ENCODE measurements at regions not wholly inside any gene's neighbourhood (a gene's known extent, or its start where the extent isn't known, plus 50 kb on each side); places are given as distances from the start of the nearest gene placed in this dataset.

- no peak for DNase-seq
Measured at GRCh38 chr5:175808711-175809110, 62.7 kb upstream of the CPLX2 start.

DNA sequence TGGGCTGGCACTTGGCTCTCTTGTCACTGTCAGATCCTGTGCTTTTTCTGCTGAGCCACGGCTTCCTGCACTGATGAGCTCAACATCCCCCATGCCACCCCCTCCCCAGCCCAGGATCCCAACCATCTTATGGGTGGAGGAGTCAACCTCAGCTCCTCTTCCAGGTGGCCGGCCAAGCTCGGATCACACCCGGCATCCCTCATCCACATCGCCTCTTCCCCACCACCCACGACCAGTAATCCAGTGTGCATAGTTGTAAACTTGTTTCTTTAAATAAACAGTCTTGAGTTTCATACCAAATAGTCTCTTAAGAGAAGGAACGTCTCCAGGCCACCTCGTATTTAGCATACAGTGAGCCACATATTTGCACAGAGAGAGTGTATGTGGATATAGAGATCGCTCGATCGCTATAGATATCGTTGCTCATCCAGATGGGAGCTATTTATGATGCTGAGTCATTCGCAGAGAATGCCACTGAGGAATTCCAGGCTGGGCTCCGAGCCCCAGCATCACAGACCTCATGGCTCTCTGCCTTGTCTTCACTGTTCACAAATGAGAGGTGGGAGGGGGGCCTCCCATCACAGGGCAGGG lies 61.8 kb upstream of the CPLX2 start:
- DNase-seq = no peak

DNA sequence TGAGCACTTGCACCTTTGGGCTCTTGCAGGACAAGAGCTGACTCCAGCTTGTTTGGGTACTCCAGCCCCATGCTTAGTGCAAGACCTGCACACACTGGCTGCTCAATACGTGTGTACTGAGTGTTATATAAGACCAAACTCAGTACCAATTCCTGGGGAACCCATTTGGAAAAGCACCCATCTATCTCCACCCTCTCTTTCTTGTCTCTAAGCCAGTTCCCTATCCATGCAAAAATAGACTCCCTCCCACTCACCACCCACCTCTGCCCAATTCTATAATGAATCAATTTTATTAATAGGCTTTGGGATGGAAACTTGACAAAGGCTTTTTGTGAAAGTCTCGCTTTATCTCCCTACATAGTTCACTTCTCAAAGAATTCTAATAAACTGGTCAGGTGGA lies 60.9 kb upstream of the CPLX2 start:
- DNase-seq = no peak

- no peak for DNase-seq
Measured at GRCh38 chr5:175811589-175811988, 59.8 kb upstream of the CPLX2 start.

DNA sequence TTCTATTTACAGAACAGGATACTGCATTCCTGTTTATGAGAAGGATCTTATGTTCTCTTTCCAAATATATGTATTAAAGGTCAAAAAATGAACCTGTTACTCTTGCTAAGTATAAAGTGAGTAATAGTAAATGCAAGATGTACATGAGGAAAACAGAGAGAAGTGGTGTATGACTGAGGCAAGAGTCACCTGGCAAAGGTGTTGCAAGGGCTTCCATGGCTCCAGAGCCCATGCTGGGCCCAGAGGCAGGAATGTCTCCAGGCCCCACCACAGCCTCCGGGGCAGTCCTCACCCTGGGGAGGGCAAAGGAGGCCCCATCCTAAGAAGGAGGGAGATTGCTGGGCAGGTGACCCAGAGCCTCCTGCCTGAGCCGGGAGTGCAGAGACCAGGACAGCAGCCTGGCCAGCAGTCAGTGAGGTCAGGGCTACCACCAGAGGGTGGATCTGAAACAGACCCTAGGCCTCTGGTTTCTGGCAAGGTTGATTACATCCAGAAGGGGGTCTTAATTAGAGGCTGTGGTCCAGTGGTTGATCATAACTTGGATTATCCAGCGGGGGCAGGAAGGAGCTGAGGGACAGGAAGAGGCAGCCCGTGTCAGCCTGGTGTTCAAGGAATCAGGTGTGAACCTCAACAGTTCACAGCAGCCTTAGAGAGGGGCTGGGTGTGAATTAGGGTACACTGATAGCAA lies 57.3 kb upstream of the CPLX2 start:
- no peak for DNase-seq

DNA sequence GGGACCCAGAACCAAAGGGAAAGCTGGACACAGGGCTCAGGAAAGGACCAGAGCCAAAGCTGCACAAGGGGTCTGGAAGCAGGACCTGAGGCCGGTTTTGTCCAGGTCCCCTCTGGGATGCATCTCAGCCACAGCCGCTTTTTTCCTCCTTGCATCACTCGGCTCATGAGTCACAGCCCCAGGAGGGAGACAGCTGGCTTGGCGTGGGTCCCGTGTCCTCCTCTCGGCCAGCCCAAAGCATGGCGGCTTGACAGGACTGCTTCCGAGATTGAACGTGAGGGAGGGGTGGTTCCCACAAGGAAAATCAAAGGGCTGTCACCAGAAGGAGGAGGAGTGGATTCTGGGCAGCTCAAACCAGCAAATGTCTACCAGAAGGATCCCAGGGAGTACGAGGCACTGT lies 56.7 kb upstream of the CPLX2 start:
- DNase-seq = no peak

GRCh38 chr5:175815126-175815913 lies 56.1 kb upstream of the CPLX2 start:
- DNase-seq = no peak

GRCh38 chr5:175816348-175816747 lies 55.0 kb upstream of the CPLX2 start:
- no peak for DNase-seq

GRCh38 chr5:175819090-175819425 lies 52.3 kb upstream of the CPLX2 start:
- no peak for DNase-seq

DNA sequence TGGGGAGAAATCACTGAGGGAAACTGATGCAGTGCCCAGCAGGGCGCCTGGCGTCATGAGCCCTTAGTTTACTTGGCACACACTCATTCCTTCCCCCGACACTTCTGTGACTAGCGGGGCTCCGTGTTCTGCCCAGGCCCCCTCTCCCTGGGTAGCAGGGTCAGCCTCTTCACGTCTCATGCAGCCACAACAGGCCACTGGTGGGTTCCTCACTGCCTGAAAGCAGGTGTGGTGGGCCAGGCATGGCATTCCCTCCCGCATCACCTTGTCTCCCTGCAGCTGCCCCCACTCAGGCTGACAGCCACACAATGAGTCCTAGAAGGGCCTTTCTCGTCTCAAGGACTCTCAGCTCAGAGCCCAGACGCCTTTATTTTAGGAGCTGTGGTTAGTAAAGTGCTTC lies 51.1 kb upstream of the CPLX2 start:
- DNase-seq = no peak

Data from NCI-H1417 treated with DMSO at 0.1 percent for 48 hours (cell line).